Heart left ventricle (tissue), 13 donors: ENCODE measurements at regions not wholly inside any gene's neighbourhood (a gene's known extent, or its start where the extent isn't known, plus 50 kb on each side); places are given as distances from the start of the nearest gene placed in this dataset.

Experiments
- CTCF ChIP-seq, 12 donors: fragments of 200-600 bp; sonication (generic) in 4 of 12; IDR thresholded peaks; one replicate each; pipeline versions ENCODE4 v1.5.0 to v1.8.0; 2018 to 2022; ENCODE audit warnings: antibody characterized with exemption in 12 of 12, mild to moderate bottlenecking in 5 of 12
- POLR2A ChIP-seq, 2 donors: fragments of 450-650 bp; IDR thresholded peaks; one replicate each; pipeline ENCODE4 v1.6.1; 2017; ENCODE audit warnings: antibody characterized with exemption in 2 of 2, mild to moderate bottlenecking in 2 of 2, moderate library complexity in 2 of 2
- donor health status: ischemic (EF 13 %, LVEDD 7.1; RV severe dilation, severe dysfunction).
- donor health status: DM: no; HTN: yes; CAD: no.
- donor health status: DM: no; HTN: no; CAD: no.
- donor health status: ischemic (EF 25% LVEDD 6.9; RV normal size, moderate dysfunction).
- donor health status: ischemic (EF 25% LVEDD 5.7; RV mildly dilated, moderate dysfunction).
- donor health status: ischemic (EF 35%, LVEDD 5.7; RV mildly dilated, moderate dysfunction).
- donor health status: nonischemic (EF 11% LVEDD 7.7; RV severe dilation, severe dysfunction).
- donor health status: DM: yes; HTN: yes; CAD: no.
- donor health status: PGD.
- donor health status: ischemic (EF 29% LVEDD 5.4; RV normal size, mild dysfunction).
- donor health status: nonischemic (EF 23%, LVEDD 6.1; RV moderate dilation, normal function).

GRCh38 chr3:107063351-107063750 lies 313.9 kb upstream of the CCDC54 start:
- TF ChIP-seq CTCF (IDR thresholded peaks at IDR 0.05) (no peak), POLR2A (IDR thresholded peaks at IDR 0.05) (no peak)
